CD4-positive, alpha-beta T cell treated with Interleukin-1 beta for 1 hour (primary cell): ENCODE measurements at regions not wholly inside any gene's neighbourhood (a gene's known extent, or its start where the extent isn't known, plus 50 kb on each side); places are given as distances from the start of the nearest gene placed in this dataset.
A peak's percentile ranks its signal among the peaks of the same experiment; 100 is the strongest.

Experiments used
- DNase-seq, 2 donors: peaks; one replicate each; pipeline ENCODE4 v3.0.0-alpha.2; 2020 to 2022

GRCh38 chrX:109843963-109844751 is 111.1 kb upstream of the ACSL4 start:
- no peak for DNase-seq

- no peak for DNase-seq
Observed at GRCh38 chrX:109844986-109845385, 111.9 kb upstream of the ACSL4 start.

- DNase-seq: no peak
Observed at GRCh38 chrX:109845996-109846395, 112.9 kb upstream of the ACSL4 start.

GRCh38 chrX:109847257-109848187 is 114.5 kb upstream of the ACSL4 start:
- no peak for DNase-seq

GRCh38 chrX:109848461-109849050 is 115.5 kb upstream of the ACSL4 start:
- DNase-seq: no peak

GRCh38 chrX:109854096-109854495 is 121.0 kb upstream of the ACSL4 start:
- no peak for DNase-seq

- DNase-seq: no peak
Observed at GRCh38 chrX:109855501-109855900, 122.4 kb upstream of the ACSL4 start.

- DNase-seq: peak in 1 of 2 donors; percentile 40
Observed at GRCh38 chrX:109856974-109857373, 123.9 kb upstream of the ACSL4 start.

GRCh38 chrX:109857584-109858228 is 124.6 kb upstream of the ACSL4 start:
- DNase-seq: no peak

- no peak for DNase-seq
Observed at GRCh38 chrX:109858602-109859341, 125.7 kb upstream of the ACSL4 start.

GRCh38 chrX:109859651-109860050 is 126.6 kb upstream of the ACSL4 start:
- DNase-seq: no peak

GRCh38 chrX:109862433-109862832 is 129.4 kb upstream of the ACSL4 start:
- no peak for DNase-seq

GRCh38 chrX:109863811-109864210 is 130.8 kb upstream of the ACSL4 start:
- no peak for DNase-seq

GRCh38 chrX:109871121-109871888 is 131.6 kb upstream of the TMEM164 start:
- no peak for DNase-seq

- no peak for DNase-seq
Observed at GRCh38 chrX:109872021-109872732, 130.7 kb upstream of the TMEM164 start.

- no peak for DNase-seq
Observed at GRCh38 chrX:109873574-109873973, 129.3 kb upstream of the TMEM164 start.

GRCh38 chrX:109873983-109874382 is 128.9 kb upstream of the TMEM164 start:
- DNase-seq: no peak

- no peak for DNase-seq
Observed at GRCh38 chrX:109874548-109874947, 128.4 kb upstream of the TMEM164 start.

GRCh38 chrX:109875831-109876230 is 127.1 kb upstream of the TMEM164 start:
- no peak for DNase-seq

GRCh38 chrX:109878236-109878635 is 124.7 kb upstream of the TMEM164 start:
- no peak for DNase-seq

- no peak for DNase-seq
Observed at GRCh38 chrX:109879991-109880390, 122.9 kb upstream of the TMEM164 start.
